ENCODE measurements at regions not wholly inside any gene's neighbourhood (a gene's known extent, or its start where the extent isn't known, plus 50 kb on each side); places are given as distances from the start of the nearest gene placed in this dataset.

GRCh38 chr7:96539471-96539870 lies 170.2 kb downstream of the SEM1 start:
- intact Hi-C loops (cut with micrococcal nuclease; ENCODE audit: unreplicated experiment), result no loop called here

GRCh38 chr7:96538632-96539031 lies 171.0 kb downstream of the SEM1 start:
- DNase-seq (ENCODE audit: low spot score), result no peak
- H3K36me3 ChIP-seq (ENCODE audit: insufficient read depth, low read length, poor library complexity, severe bottlenecking), result no peaks in the 10 kb centered on the region
- ChIA-PET POLR2A (ENCODE audit: low non-redundant PET) (interaction anchor here (0.6 kb wide), 1 partner anchor 171 kb away, joined by 3 read pairs; the partner anchor contains the start of gene SEM1), CTCF (no interaction called here)
- H3K27ac ChIP-seq (ENCODE audit: low read depth, low read length, poor library complexity, severe bottlenecking), result no peak overlapping the region
- H3K27me3 ChIP-seq (replicated peaks; ENCODE audit: insufficient read depth, low read depth, low read length, poor library complexity), result no peaks in the 10 kb centered on the region
- H3K4me1 ChIP-seq (ENCODE audit: insufficient read depth, low read length, poor library complexity, severe bottlenecking), result no peaks in the 10 kb centered on the region
- H3K9me3 ChIP-seq (ENCODE audit: low read depth, low read length, poor library complexity, severe bottlenecking), result no peaks in the 10 kb centered on the region
- intact Hi-C loops (cut with micrococcal nuclease; ENCODE audit: unreplicated experiment), result no loop called here
- no peak overlapping the region for H3K4me3 ChIP-seq (ENCODE audit: low read depth, low read length, poor library complexity, severe bottlenecking)
- no peak for TF ChIP-seq EZH2 (IDR thresholded peaks at IDR 0.05; ENCODE audit: borderline replicate concordance, low read depth, low read length, poor library complexity, severe bottlenecking)
- no TSS peak for BruUV-seq (replicated peaks)

More at GRCh38 chr7:96539471-96539870, 170.2 kb downstream of the SEM1 start:
- no peak for DNase-seq (ENCODE audit: low spot score)
- Histone ChIP-seq H3K9me3 (ENCODE audit: low read depth, low read length, poor library complexity, severe bottlenecking) (no peaks in the 10 kb centered on the region), H3K4me1 (ENCODE audit: insufficient read depth, low read length, poor library complexity, severe bottlenecking) (no peaks in the 10 kb centered on the region), H3K27me3 (replicated peaks; ENCODE audit: insufficient read depth, low read depth, low read length, poor library complexity) (no peaks in the 10 kb centered on the region), H3K27ac (ENCODE audit: low read depth, low read length, poor library complexity, severe bottlenecking) (no peak overlapping the region), H3K4me3 (ENCODE audit: low read depth, low read length, poor library complexity, severe bottlenecking) (no peak overlapping the region), H3K36me3 (ENCODE audit: insufficient read depth, low read length, poor library complexity, severe bottlenecking) (no peaks in the 10 kb centered on the region)
- BruUV-seq (replicated peaks), result no TSS peak
- ChIA-PET CTCF (no interaction called here), POLR2A (ENCODE audit: low non-redundant PET) (no interaction called here)
- TF ChIP-seq EZH2 (IDR thresholded peaks at IDR 0.05; ENCODE audit: borderline replicate concordance, low read depth, low read length, poor library complexity, severe bottlenecking) (no peak), CTCF (conservative IDR thresholded peaks at IDR 0.05; ENCODE audit: low read depth, low read length) (no peak)

GRCh38 chr7:96534221-96534620 lies 175.4 kb downstream of the SEM1 start:
- DNase-seq (ENCODE audit: low spot score), result no peak
- ChIA-PET POLR2A (ENCODE audit: low non-redundant PET) (no interaction called here), CTCF (no interaction called here)
- no peaks in the 10 kb centered on the region for H3K4me1 ChIP-seq (ENCODE audit: insufficient read depth, low read length, poor library complexity, severe bottlenecking)
- no peak overlapping the region for H3K4me3 ChIP-seq (ENCODE audit: low read depth, low read length, poor library complexity, severe bottlenecking)
- peaks cover 14% of the 10 kb centered on the region for H3K27me3 ChIP-seq (replicated peaks; ENCODE audit: insufficient read depth, low read depth, low read length, poor library complexity)
- intact Hi-C loops (cut with micrococcal nuclease; ENCODE audit: unreplicated experiment), result no loop called here
- BruUV-seq (replicated peaks), result no TSS peak
- H3K9me3 ChIP-seq (ENCODE audit: low read depth, low read length, poor library complexity, severe bottlenecking), result no peaks in the 10 kb centered on the region
- TF ChIP-seq CTCF (conservative IDR thresholded peaks at IDR 0.05; ENCODE audit: low read depth, low read length) (no peak), EZH2 (IDR thresholded peaks at IDR 0.05; ENCODE audit: borderline replicate concordance, low read depth, low read length, poor library complexity, severe bottlenecking) (no peak)
- no peaks in the 10 kb centered on the region for H3K36me3 ChIP-seq (ENCODE audit: insufficient read depth, low read length, poor library complexity, severe bottlenecking)
- no peak overlapping the region for H3K27ac ChIP-seq (ENCODE audit: low read depth, low read length, poor library complexity, severe bottlenecking)

GRCh38 chr7:96532428-96532935 lies 177.2 kb downstream of the SEM1 start:
- CTCF ChIA-PET, result no interaction called here
- Histone ChIP-seq H3K36me3 (ENCODE audit: insufficient read depth, low read length, poor library complexity, severe bottlenecking) (no peaks in the 10 kb centered on the region), H3K4me1 (ENCODE audit: insufficient read depth, low read length, poor library complexity, severe bottlenecking) (no peaks in the 10 kb centered on the region), H3K9me3 (ENCODE audit: low read depth, low read length, poor library complexity, severe bottlenecking) (no peaks in the 10 kb centered on the region), H3K27ac (ENCODE audit: low read depth, low read length, poor library complexity, severe bottlenecking) (no peak overlapping the region), H3K27me3 (replicated peaks; ENCODE audit: insufficient read depth, low read depth, low read length, poor library complexity) (peaks cover 14% of the 10 kb centered on the region), H3K4me3 (ENCODE audit: low read depth, low read length, poor library complexity, severe bottlenecking) (no peak overlapping the region)
- no peak for TF ChIP-seq EZH2 (IDR thresholded peaks at IDR 0.05; ENCODE audit: borderline replicate concordance, low read depth, low read length, poor library complexity, severe bottlenecking)
- no peak for TF ChIP-seq CTCF (conservative IDR thresholded peaks at IDR 0.05; ENCODE audit: low read depth, low read length)
- no peak for DNase-seq (ENCODE audit: low spot score)
- POLR2A ChIA-PET (ENCODE audit: low non-redundant PET), result no interaction called here
- no TSS peak for BruUV-seq (replicated peaks)
- intact Hi-C loops (cut with micrococcal nuclease; ENCODE audit: unreplicated experiment), result no loop called here

Measured in A673 (cell line).